Chondrocyte (in vitro differentiated cells): ENCODE measurements at regions not wholly inside any gene's neighbourhood (a gene's known extent, or its start where the extent isn't known, plus 50 kb on each side); places are given as distances from the start of the nearest gene placed in this dataset.

Experiments used
- DNase-seq: peaks from one replicate; pipeline ENCODE4 v3.0.0; 2021; ENCODE audit warnings: mixed read lengths, low spot score
- H3K27ac Mint-ChIP-seq: one replicate; pipeline ENCODE4 v1.8.0; 2021; ENCODE audit warnings: mild to moderate bottlenecking, moderate library complexity, mixed read lengths; ENCODE audit not compliant: unreplicated experiment
- H3K27me3 Mint-ChIP-seq: 2 replicates; pipeline ENCODE4 v1.8.0; 2021; ENCODE audit warnings: low read depth, mixed read lengths
- H3K36me3 Mint-ChIP-seq: 2 replicates; pipeline ENCODE4 v1.8.0; 2021; ENCODE audit warnings: low read depth, mixed read lengths
- H3K4me1 Mint-ChIP-seq: 2 replicates; pipeline ENCODE4 v1.8.0; 2021; ENCODE audit warnings: low read depth, mild to moderate bottlenecking, mixed read lengths
- H3K4me3 Mint-ChIP-seq: one replicate; pipeline ENCODE4 v1.8.0; 2021; ENCODE audit warnings: mild to moderate bottlenecking, moderate library complexity, mixed read lengths; ENCODE audit not compliant: unreplicated experiment
- H3K9me3 Mint-ChIP-seq: 2 replicates; pipeline ENCODE4 v1.8.0; 2021; ENCODE audit warnings: low read depth, mixed read lengths
- CTCF ChIP-seq: fragments of 200-600 bp; sonication (generic); IDR thresholded peaks from 2 replicates; pipeline ENCODE4 v1.5.0; 2021; ENCODE audit warnings: antibody characterized with exemption, mild to moderate bottlenecking, moderate library complexity

- Mint-ChIP-seq H3K27ac (no peak overlapping the region), H3K4me3 (no peak overlapping the region), H3K27me3 (no peaks in the 10 kb centered on the region), H3K9me3 (peaks cover 12% of the 10 kb centered on the region), H3K36me3 (no peaks in the 10 kb centered on the region), H3K4me1 (no peaks in the 10 kb centered on the region)
- no peak for DNase-seq
- TF ChIP-seq CTCF = no peak
Measured at GRCh38 chr13:74795526-74795925, 661.3 kb upstream of the KLF12 start.

DNA sequence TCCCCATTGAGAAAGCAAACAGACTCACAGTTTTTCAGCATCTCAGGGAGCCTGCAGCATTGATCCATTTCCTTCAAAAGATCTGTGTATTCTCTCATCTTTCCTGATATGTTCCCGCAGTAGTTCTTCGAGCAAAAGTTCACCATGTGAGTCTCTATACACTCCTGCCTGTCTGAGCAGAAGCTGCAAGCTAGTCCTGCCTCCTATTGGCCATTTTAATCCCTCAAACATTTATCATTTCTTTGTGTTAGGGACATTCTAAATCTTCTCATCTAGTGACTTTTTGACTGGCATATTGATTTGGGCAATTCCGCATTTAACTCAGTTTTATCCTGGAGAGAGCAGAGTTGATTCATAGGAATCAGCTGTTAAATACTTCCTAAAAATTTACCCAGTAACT is 660.4 kb upstream of the KLF12 start:
- H3K27ac Mint-ChIP-seq = no peak overlapping the region
- H3K27me3 Mint-ChIP-seq = no peaks in the 10 kb centered on the region
- DNase-seq = no peak

GRCh38 chr13:74794147-74794546 is 659.9 kb upstream of the KLF12 start:
- no peak overlapping the region for H3K27ac Mint-ChIP-seq
- DNase-seq = no peak
- no peaks in the 10 kb centered on the region for H3K27me3 Mint-ChIP-seq
- TF ChIP-seq CTCF = no peak
- H3K36me3 Mint-ChIP-seq = no peaks in the 10 kb centered on the region
- H3K4me1 Mint-ChIP-seq = no peaks in the 10 kb centered on the region
- peaks cover 21% of the 10 kb centered on the region for H3K9me3 Mint-ChIP-seq
- no peak overlapping the region for H3K4me3 Mint-ChIP-seq

More for the DNA sequence above, 660.4 kb upstream of the KLF12 start:
- peaks cover 21% of the 10 kb centered on the region for H3K9me3 Mint-ChIP-seq
- no peak overlapping the region for H3K4me3 Mint-ChIP-seq
- no peaks in the 10 kb centered on the region for H3K36me3 Mint-ChIP-seq
- no peaks in the 10 kb centered on the region for H3K4me1 Mint-ChIP-seq
- peak; percentile 35 for TF ChIP-seq CTCF

- DNase-seq = no peak
- no peaks in the 10 kb centered on the region for H3K27me3 Mint-ChIP-seq
- H3K36me3 Mint-ChIP-seq = no peaks in the 10 kb centered on the region
- TF ChIP-seq CTCF = no peak
- H3K27ac Mint-ChIP-seq = no peak overlapping the region
- H3K4me3 Mint-ChIP-seq = no peak overlapping the region
- peaks cover 3% of the 10 kb centered on the region for H3K9me3 Mint-ChIP-seq
- peaks cover 14% of the 10 kb centered on the region for H3K4me1 Mint-ChIP-seq
Measured at GRCh38 chr13:74784959-74785358, 650.8 kb upstream of the KLF12 start.

DNA sequence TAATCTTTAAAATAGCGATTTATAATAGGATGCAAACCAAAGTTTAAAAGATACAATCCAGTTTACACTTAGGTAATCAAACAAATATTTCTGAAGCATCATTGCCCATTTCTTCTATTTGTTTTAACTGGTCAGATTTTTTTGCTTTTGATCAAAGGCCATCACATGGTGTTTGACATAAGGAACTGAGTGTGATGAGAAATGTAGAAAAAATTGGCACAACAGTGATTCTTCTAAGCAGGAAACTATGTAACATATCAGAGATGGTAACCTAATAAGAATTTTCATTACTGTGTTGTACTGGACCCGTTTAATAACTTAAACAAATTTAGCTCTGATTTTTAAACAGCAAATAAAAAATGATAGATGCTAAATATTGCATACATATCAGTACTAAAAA is 644.7 kb upstream of the KLF12 start:
- Mint-ChIP-seq H3K9me3 (no peaks in the 10 kb centered on the region), H3K4me1 (peaks cover 2% of the 10 kb centered on the region), H3K36me3 (no peaks in the 10 kb centered on the region), H3K27me3 (no peaks in the 10 kb centered on the region), H3K27ac (no peak overlapping the region), H3K4me3 (no peak overlapping the region)
- no peak for TF ChIP-seq CTCF
- no peak for DNase-seq
